ENCODE measurements at regions not wholly inside any gene's neighbourhood (a gene's known extent, or its start where the extent isn't known, plus 50 kb on each side); places are given as distances from the start of the nearest gene placed in this dataset.

GRCh38 chr3:18036450-18036815 lies 294.0 kb upstream of the TBC1D5 start:
- no peak for DNase-seq
- H3K9ac ChIP-seq = no peak overlapping the region
- TF ChIP-seq EZH2 (IDR thresholded peaks at IDR 0.05; ENCODE audit: insufficient read depth, poor library complexity, severe bottlenecking) (no peak), EZH2phosphoT487 (IDR thresholded peaks at IDR 0.05; ENCODE audit: insufficient read depth, low read depth) (no peak)
- WGBS, 2 experiments (ENCODE audit: low coverage in 1 of 2, low lambda C conversion rate in 2 of 2, missing lambda C conversion rate in 2 of 2) = 19 to 21% methylated on average over 1 of the region's 1 CpG
- H3F3A ChIP-seq (ENCODE audit: insufficient read depth) = no peaks in the 10 kb centered on the region
- H3K4me1 ChIP-seq (ENCODE audit: insufficient read depth) = no peaks in the 10 kb centered on the region
- H3K27ac ChIP-seq = no peak overlapping the region
- H3K4me2 ChIP-seq (ENCODE audit: unreplicated experiment) = no peak overlapping the region
- H3K4me3 ChIP-seq = no peak overlapping the region
- H3K9me3 ChIP-seq (ENCODE audit: low read depth) = no peaks in the 10 kb centered on the region
- H3K79me2 ChIP-seq (ENCODE audit: insufficient read depth) = no peaks in the 10 kb centered on the region
- no peaks in the 10 kb centered on the region for H4K20me1 ChIP-seq (ENCODE audit: insufficient read depth)
- in situ Hi-C loops (cut with MboI) = no loop called here
- no peaks in the 10 kb centered on the region for H3K9me2 ChIP-seq (ENCODE audit: insufficient read depth)
- H3K27me3 ChIP-seq (replicated peaks; ENCODE audit: insufficient read depth) = no peaks in the 10 kb centered on the region
- no peak overlapping the region for H2AFZ ChIP-seq
- no peaks in the 10 kb centered on the region for H3K36me3 ChIP-seq (ENCODE audit: low read depth)

- H3K79me2 ChIP-seq (ENCODE audit: insufficient read depth) = no peaks in the 10 kb centered on the region
- no peaks in the 10 kb centered on the region for H3F3A ChIP-seq (ENCODE audit: insufficient read depth)
- H3K27ac ChIP-seq = no peak overlapping the region
- no peak overlapping the region for H2AFZ ChIP-seq
- no peak overlapping the region for H3K9ac ChIP-seq
- no peak for DNase-seq
- 25 to 42% methylated on average over 2 of the region's 2 CpGs for WGBS, 2 experiments (ENCODE audit: low coverage in 1 of 2, low lambda C conversion rate in 2 of 2, missing lambda C conversion rate in 2 of 2)
- no peaks in the 10 kb centered on the region for H3K4me1 ChIP-seq (ENCODE audit: insufficient read depth)
- no peaks in the 10 kb centered on the region for H3K9me2 ChIP-seq (ENCODE audit: insufficient read depth)
- no peaks in the 10 kb centered on the region for H3K9me3 ChIP-seq (ENCODE audit: low read depth)
- no peak for TF ChIP-seq EZH2 (IDR thresholded peaks at IDR 0.05; ENCODE audit: insufficient read depth, poor library complexity, severe bottlenecking)
- TF ChIP-seq EZH2phosphoT487 (IDR thresholded peaks at IDR 0.05; ENCODE audit: insufficient read depth, low read depth) = no peak
- no peak overlapping the region for H3K4me3 ChIP-seq
- in situ Hi-C loops (cut with MboI) = no loop called here
- H3K4me2 ChIP-seq (ENCODE audit: unreplicated experiment) = no peak overlapping the region
- no peaks in the 10 kb centered on the region for H3K27me3 ChIP-seq (replicated peaks; ENCODE audit: insufficient read depth)
- H3K36me3 ChIP-seq (ENCODE audit: low read depth) = no peaks in the 10 kb centered on the region
- no peaks in the 10 kb centered on the region for H4K20me1 ChIP-seq (ENCODE audit: insufficient read depth)
Observed at GRCh38 chr3:18035641-18036449, 293.4 kb upstream of the TBC1D5 start.

- no peak for DNase-seq
- H3K9me2 ChIP-seq (ENCODE audit: insufficient read depth) = no peaks in the 10 kb centered on the region
- no peak overlapping the region for H2AFZ ChIP-seq
- no peak overlapping the region for H3K4me3 ChIP-seq
- H3F3A ChIP-seq (ENCODE audit: insufficient read depth) = no peaks in the 10 kb centered on the region
- no peaks in the 10 kb centered on the region for H4K20me1 ChIP-seq (ENCODE audit: insufficient read depth)
- in situ Hi-C loops (cut with MboI) = no loop called here
- H3K27ac ChIP-seq = no peak overlapping the region
- H3K79me2 ChIP-seq (ENCODE audit: insufficient read depth) = no peaks in the 10 kb centered on the region
- H3K4me1 ChIP-seq (ENCODE audit: insufficient read depth) = no peaks in the 10 kb centered on the region
- H3K9me3 ChIP-seq (ENCODE audit: low read depth) = no peaks in the 10 kb centered on the region
- no peak overlapping the region for H3K4me2 ChIP-seq (ENCODE audit: unreplicated experiment)
- no peak for TF ChIP-seq EZH2 (IDR thresholded peaks at IDR 0.05; ENCODE audit: insufficient read depth, poor library complexity, severe bottlenecking)
- TF ChIP-seq EZH2phosphoT487 (IDR thresholded peaks at IDR 0.05; ENCODE audit: insufficient read depth, low read depth) = no peak
- H3K36me3 ChIP-seq (ENCODE audit: low read depth) = no peaks in the 10 kb centered on the region
- H3K9ac ChIP-seq = no peak overlapping the region
- WGBS, 2 experiments (ENCODE audit: low coverage in 1 of 2, low lambda C conversion rate in 2 of 2, missing lambda C conversion rate in 2 of 2) = 21 to 23% methylated on average over 3 of the region's 3 CpGs
- no peaks in the 10 kb centered on the region for H3K27me3 ChIP-seq (replicated peaks; ENCODE audit: insufficient read depth)
Observed at GRCh38 chr3:18033581-18034108, 291.2 kb upstream of the TBC1D5 start.

GRCh38 chr3:18030371-18030870 lies 288.0 kb upstream of the TBC1D5 start:
- Histone ChIP-seq H3K27ac (no peak overlapping the region), H4K20me1 (ENCODE audit: insufficient read depth) (no peaks in the 10 kb centered on the region), H3K36me3 (ENCODE audit: low read depth) (no peaks in the 10 kb centered on the region), H3K27me3 (replicated peaks; ENCODE audit: insufficient read depth) (0 out of 2 replicates have a peak, but pooled peaks cover 3% of the 10 kb centered on the region), H3F3A (ENCODE audit: insufficient read depth) (no peaks in the 10 kb centered on the region), H3K4me2 (ENCODE audit: unreplicated experiment) (no peak overlapping the region), H3K9me3 (ENCODE audit: low read depth) (no peaks in the 10 kb centered on the region), H3K9ac (no peak overlapping the region), H2AFZ (no peak overlapping the region), H3K4me3 (no peak overlapping the region), H3K4me1 (ENCODE audit: insufficient read depth) (no peaks in the 10 kb centered on the region), H3K9me2 (ENCODE audit: insufficient read depth) (no peaks in the 10 kb centered on the region), H3K79me2 (ENCODE audit: insufficient read depth) (no peaks in the 10 kb centered on the region)
- WGBS, 2 experiments (ENCODE audit: low coverage in 1 of 2, low lambda C conversion rate in 2 of 2, missing lambda C conversion rate in 2 of 2) = 72 to 76% methylated on average over 8 of the region's 8 CpGs
- in situ Hi-C loops (cut with MboI) = no loop called here
- no peak for TF ChIP-seq EZH2phosphoT487 (IDR thresholded peaks at IDR 0.05; ENCODE audit: insufficient read depth, low read depth)
- no peak for TF ChIP-seq EZH2 (IDR thresholded peaks at IDR 0.05; ENCODE audit: insufficient read depth, poor library complexity, severe bottlenecking)
- DNase-seq = no peak
